ENCODE measurements at regions not wholly inside any gene's neighbourhood (a gene's known extent, or its start where the extent isn't known, plus 50 kb on each side); places are given as distances from the start of the nearest gene placed in this dataset.
"Not testable (repeated sequence)": the region's sequence is repeated elsewhere in the genome, so short reads cannot be mapped to it uniquely, and the experiment has no call there.

DNA sequence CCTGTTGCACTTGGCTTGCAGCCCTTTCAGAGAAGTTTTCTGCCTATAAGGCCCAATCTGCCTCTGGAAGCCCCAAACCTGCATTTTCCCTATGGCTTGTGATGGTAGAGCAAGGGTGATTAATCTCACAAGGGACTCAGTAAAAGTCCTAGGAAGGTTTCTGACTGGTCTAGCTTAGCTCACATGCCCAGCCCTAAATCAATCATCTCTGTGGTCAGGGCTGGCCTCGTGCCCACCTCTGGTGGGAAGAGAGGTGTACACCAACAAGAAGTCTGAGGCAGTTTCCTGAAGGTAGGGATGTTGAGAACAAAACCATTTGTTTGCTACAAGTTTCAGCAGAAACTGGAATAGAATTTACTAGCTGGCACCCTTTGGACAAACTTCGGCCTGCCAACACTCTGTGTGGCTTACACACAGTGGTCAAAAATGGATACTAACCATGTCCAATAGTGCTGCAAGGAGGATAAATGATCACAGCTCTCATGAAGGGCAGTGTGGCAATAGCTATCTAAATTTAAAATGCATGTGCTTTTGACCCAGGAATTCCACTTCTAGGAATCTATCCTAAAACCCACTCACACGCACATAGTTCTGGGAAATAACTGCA, 96.4 kb downstream of the EN1 start:
- CTCF ChIA-PET = no interaction called here
- H3K36me3 Mint-ChIP-seq = no peaks in the 10 kb centered on the region
- DNase-seq = no peak
- H3K4me3 Mint-ChIP-seq = no peak overlapping the region
- peaks cover 6 to 10% of the 10 kb centered on the region in 2 donors for H3K27me3 Mint-ChIP-seq
- Histone ChIP-seq H3K27me3 (ENCODE audit: insufficient read depth, low read length, poor library complexity, severe bottlenecking) (no peaks in the 10 kb centered on the region), H3K4me3 (ENCODE audit: low read length) (no peak overlapping the region), H3K4me1 (ENCODE audit: insufficient read depth, low read length) (no peaks in the 10 kb centered on the region), H3K9me3 (ENCODE audit: low read length) (no peaks in the 10 kb centered on the region), H3K27ac (ENCODE audit: low read depth, low read length) (no peak overlapping the region), H3K36me3 (ENCODE audit: insufficient read depth, low read length) (no peaks in the 10 kb centered on the region)
- peaks cover 0 to 2% (median 0%) of the 10 kb centered on the region in 5 donors for H3K9me3 Mint-ChIP-seq
- no peak overlapping the region for H3K27ac Mint-ChIP-seq
- no peaks in the 10 kb centered on the region for H3K4me1 Mint-ChIP-seq
- POLR2A ChIA-PET = no interaction called here

DNA sequence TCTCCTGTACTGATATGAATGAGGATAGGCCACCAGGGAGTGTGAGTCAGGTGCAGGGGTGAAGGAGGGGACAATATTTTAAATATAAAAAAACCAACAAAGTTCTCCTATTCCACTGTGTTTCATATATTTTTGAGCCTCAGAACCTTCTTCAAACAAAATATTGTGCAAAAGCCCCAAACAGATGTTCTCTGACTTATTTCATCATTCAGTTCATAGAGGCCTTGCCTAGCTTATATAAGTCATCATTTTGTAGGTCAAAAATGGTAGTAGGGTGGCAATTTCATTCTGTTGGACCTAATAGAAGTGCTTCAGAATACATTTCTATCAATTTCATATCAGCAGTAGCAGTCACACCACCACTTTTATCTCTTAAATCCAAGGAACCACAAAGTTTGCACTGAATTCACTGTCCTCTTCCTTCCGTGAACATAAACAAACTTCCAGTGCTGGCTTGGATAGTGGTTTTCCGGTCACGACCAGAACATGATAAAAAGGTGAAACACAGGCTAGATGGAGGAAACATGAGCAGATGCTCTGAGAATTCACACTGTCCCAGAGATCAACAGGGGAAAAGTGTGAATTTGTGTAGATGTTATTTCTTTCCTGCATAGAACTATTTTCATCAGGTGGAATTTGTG, 99.1 kb downstream of the EN1 start:
- Mint-ChIP-seq H3K27me3 (peaks cover 7 to 10% of the 10 kb centered on the region in 2 donors), H3K9me3 (peaks cover 5 to 15% (median 9%) of the 10 kb centered on the region in 5 donors), H3K36me3 (peaks cover 0 to 5% (median 0%) of the 10 kb centered on the region in 3 donors), H3K27ac (no peak overlapping the region), H3K4me1 (no peaks in the 10 kb centered on the region), H3K4me3 (no peak overlapping the region)
- H3K27ac ChIP-seq (ENCODE audit: low read depth, low read length) = no peak overlapping the region
- CTCF ChIA-PET = no interaction called here
- no peaks in the 10 kb centered on the region for H3K9me3 ChIP-seq (ENCODE audit: low read length)
- DNase-seq = no peak
- no peak overlapping the region for H3K4me3 ChIP-seq (ENCODE audit: low read length)
- H3K27me3 ChIP-seq (ENCODE audit: insufficient read depth, low read length, poor library complexity, severe bottlenecking) = no peaks in the 10 kb centered on the region
- no peaks in the 10 kb centered on the region for H3K36me3 ChIP-seq (ENCODE audit: insufficient read depth, low read length)
- POLR2A ChIA-PET = no interaction called here
- H3K4me1 ChIP-seq (ENCODE audit: insufficient read depth, low read length) = no peaks in the 10 kb centered on the region

DNA sequence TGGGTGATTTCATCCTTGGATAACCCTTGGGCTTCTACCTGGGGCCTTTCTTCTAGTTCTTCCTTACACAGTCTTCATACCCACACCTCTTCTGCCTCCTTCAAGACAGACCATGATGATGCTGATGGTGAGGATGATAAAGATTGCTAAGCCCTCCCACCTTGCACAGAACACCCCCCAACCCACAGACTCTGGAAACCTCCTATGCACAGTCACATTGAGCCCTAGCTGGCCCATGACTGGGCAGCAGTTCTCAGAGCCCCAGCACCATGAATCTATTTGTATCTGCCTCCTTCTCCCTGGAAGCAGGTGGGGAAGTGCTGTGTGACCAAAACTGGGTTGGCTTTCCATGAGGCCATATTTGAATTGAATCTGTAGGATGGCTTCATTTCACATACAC, 99.8 kb downstream of the EN1 start:
- no peak overlapping the region for H3K27ac Mint-ChIP-seq
- H3K4me3 ChIP-seq (ENCODE audit: low read length) = no peak overlapping the region
- no peak overlapping the region for H3K4me3 Mint-ChIP-seq
- POLR2A ChIA-PET = no interaction called here
- H3K9me3 Mint-ChIP-seq = peaks cover 5 to 15% (median 9%) of the 10 kb centered on the region in 5 donors
- no peak overlapping the region for H3K27ac ChIP-seq (ENCODE audit: low read depth, low read length)
- H3K27me3 ChIP-seq (ENCODE audit: insufficient read depth, low read length, poor library complexity, severe bottlenecking) = no peaks in the 10 kb centered on the region
- H3K9me3 ChIP-seq (ENCODE audit: low read length) = no peaks in the 10 kb centered on the region
- H3K27me3 Mint-ChIP-seq = peaks cover 7 to 10% of the 10 kb centered on the region in 2 donors
- no peaks in the 10 kb centered on the region for H3K36me3 ChIP-seq (ENCODE audit: insufficient read depth, low read length)
- DNase-seq = no peak
- H3K36me3 Mint-ChIP-seq = peaks cover 0 to 5% (median 0%) of the 10 kb centered on the region in 3 donors
- CTCF ChIA-PET = no interaction called here
- H3K4me1 ChIP-seq (ENCODE audit: insufficient read depth, low read length) = no peaks in the 10 kb centered on the region
- H3K4me1 Mint-ChIP-seq = no peaks in the 10 kb centered on the region

DNA sequence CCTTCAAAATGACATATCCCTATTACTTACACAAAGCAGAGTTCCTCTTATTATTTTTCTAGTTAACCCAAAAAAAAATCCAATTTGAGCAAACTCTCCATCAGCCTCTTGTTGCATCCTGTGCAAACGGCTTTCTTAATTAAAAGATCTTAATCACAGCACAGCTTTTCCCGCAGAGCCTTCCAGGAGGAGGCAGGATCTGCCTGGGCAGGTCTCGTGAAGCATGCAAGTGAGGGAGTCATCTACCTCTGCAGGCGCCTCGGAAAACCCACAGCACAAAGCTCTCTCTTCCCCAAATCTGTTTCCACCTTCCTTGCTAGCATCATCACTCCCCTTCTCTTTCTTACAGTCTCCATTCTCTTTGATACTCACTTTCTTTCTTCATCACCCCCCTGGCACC, 100.4 kb downstream of the EN1 start:
- Histone ChIP-seq H3K4me3 (ENCODE audit: low read length) (no peak overlapping the region), H3K4me1 (ENCODE audit: insufficient read depth, low read length) (no peaks in the 10 kb centered on the region), H3K36me3 (ENCODE audit: insufficient read depth, low read length) (no peaks in the 10 kb centered on the region), H3K27ac (ENCODE audit: low read depth, low read length) (no peak overlapping the region), H3K27me3 (ENCODE audit: insufficient read depth, low read length, poor library complexity, severe bottlenecking) (no peaks in the 10 kb centered on the region), H3K9me3 (ENCODE audit: low read length) (no peaks in the 10 kb centered on the region)
- H3K4me3 Mint-ChIP-seq = no peak overlapping the region
- ChIA-PET CTCF (no interaction called here), POLR2A (no interaction called here)
- peaks cover 5 to 15% (median 11%) of the 10 kb centered on the region in 5 donors for H3K9me3 Mint-ChIP-seq
- H3K27ac Mint-ChIP-seq = no peak overlapping the region
- no peaks in the 10 kb centered on the region for H3K4me1 Mint-ChIP-seq
- DNase-seq = no peak
- H3K27me3 Mint-ChIP-seq = peaks cover 7 to 14% of the 10 kb centered on the region in 2 donors
- H3K36me3 Mint-ChIP-seq = peaks cover 0 to 5% (median 0%) of the 10 kb centered on the region in 3 donors

DNA sequence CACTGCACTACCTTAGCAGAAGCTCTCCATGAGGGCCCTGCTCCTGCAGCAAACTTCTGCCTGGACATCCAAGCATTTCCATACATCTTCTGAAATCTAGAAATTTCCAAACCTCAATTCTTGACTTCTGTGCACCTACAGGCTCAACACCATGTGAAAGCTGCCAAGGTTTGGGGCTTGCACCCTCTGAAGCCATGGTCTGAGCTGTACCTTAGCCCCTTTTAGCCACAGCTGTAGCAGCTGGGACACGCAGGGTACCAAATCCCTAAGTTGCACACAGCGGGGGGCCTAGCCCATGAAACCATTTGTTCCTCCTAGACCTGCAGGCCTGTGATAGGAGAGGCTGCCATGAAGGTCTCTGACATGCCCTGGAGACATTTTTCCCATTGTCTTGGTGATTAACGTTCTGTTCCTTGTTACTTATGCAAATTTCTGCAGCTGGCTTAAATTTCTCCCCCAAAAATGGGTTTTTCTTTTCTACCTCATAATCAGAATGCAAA, 102.7 kb downstream of the EN1 start:
- H3K36me3 Mint-ChIP-seq; H3K4me3 ChIP-seq (ENCODE audit: low read length); H3K27me3 ChIP-seq (ENCODE audit: insufficient read depth, low read length, poor library complexity, severe bottlenecking); DNase-seq; H3K4me3 Mint-ChIP-seq; CTCF ChIA-PET; H3K36me3 ChIP-seq (ENCODE audit: insufficient read depth, low read length); H3K27ac Mint-ChIP-seq; H3K9me3 ChIP-seq (ENCODE audit: low read length); POLR2A ChIA-PET; H3K4me1 Mint-ChIP-seq; H3K4me1 ChIP-seq (ENCODE audit: insufficient read depth, low read length); H3K27ac ChIP-seq (ENCODE audit: low read depth, low read length): not testable (repeated sequence)
- Mint-ChIP-seq H3K9me3 (peaks cover 5 to 15% (median 11%) of the 10 kb centered on the region in 5 donors), H3K27me3 (peaks cover 5 to 13% of the 10 kb centered on the region in 2 donors)

DNA sequence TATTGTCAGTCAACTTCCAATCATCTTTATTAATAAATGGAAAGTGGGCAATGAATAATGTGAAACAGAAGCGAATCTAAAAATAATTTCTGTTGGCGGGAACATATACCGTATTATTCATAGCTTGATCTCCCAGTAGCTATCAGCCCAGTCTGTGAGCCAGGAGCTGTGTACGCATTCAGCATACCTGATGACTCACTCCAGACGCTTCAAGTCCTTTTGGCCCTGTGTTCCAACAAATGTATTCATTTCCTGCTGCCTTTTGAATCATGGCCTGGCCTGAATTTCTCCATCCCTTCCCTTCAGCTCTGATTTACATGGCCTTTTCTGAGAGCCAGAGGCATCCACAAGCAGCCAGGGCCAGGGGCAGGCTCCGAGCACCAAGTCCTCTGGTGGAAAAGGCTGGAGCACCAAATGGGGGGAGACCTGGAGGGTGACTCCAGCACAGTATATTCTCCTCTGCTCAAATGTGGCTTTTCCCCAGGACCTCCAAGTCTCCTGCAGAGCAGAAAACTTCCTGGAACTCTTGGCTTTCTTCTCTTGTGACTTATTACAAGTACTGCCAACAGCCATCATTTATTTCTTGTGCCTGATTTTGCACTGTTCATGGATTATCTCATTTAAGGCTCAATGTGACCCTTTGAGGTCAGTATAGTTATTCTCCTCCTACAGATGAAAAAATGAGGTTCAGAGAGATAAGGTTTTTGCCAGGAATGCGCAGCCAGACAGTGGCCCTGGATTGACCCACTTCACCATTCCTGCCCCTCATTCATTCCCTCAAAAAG, 108.7 kb downstream of the EN1 start:
- no peak for DNase-seq
- Histone ChIP-seq H3K36me3 (ENCODE audit: insufficient read depth, low read length) (no peaks in the 10 kb centered on the region), H3K4me1 (ENCODE audit: insufficient read depth, low read length) (no peaks in the 10 kb centered on the region), H3K4me3 (ENCODE audit: low read length) (no peak overlapping the region), H3K27ac (ENCODE audit: low read depth, low read length) (no peak overlapping the region), H3K27me3 (ENCODE audit: insufficient read depth, low read length, poor library complexity, severe bottlenecking) (no peaks in the 10 kb centered on the region), H3K9me3 (ENCODE audit: low read length) (no peaks in the 10 kb centered on the region)
- ChIA-PET CTCF (no interaction called here), POLR2A (no interaction called here)
- Mint-ChIP-seq H3K27me3 (peaks cover 4 to 13% of the 10 kb centered on the region in 2 donors), H3K36me3 (no peaks in the 10 kb centered on the region), H3K4me3 (no peak overlapping the region), H3K4me1 (no peaks in the 10 kb centered on the region), H3K9me3 (peaks cover 0 to 8% (median 2%) of the 10 kb centered on the region in 5 donors), H3K27ac (peak overlapping the region in 1 of 8 donors; percentile 2)

DNA sequence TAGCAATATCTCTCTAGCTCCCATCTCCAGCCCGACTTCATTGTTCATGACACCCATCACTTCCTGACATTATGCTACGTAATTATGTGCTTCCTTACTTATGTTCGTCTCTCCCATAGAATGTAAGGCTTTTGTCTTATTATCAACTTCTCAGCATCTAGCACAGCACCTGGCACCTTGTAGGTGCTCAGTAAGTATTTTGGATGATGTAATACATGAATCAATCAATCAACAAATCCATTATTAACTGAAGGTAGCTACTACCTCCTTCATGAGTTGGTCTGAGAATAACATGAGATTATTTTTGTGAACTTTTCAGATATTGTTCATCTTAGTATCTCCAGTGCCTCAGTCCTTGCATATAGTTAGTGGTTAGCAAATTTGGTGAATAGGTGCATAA, 109.3 kb downstream of the EN1 start:
- Mint-ChIP-seq H3K4me3 (no peak overlapping the region), H3K27me3 (peaks cover 4 to 13% of the 10 kb centered on the region in 2 donors), H3K4me1 (no peaks in the 10 kb centered on the region), H3K36me3 (no peaks in the 10 kb centered on the region), H3K9me3 (peaks cover 0 to 4% (median 0%) of the 10 kb centered on the region in 5 donors), H3K27ac (no peak overlapping the region)
- ChIA-PET CTCF (no interaction called here), POLR2A (no interaction called here)
- H3K4me1 ChIP-seq (ENCODE audit: insufficient read depth, low read length) = no peaks in the 10 kb centered on the region
- no peak for DNase-seq
- H3K9me3 ChIP-seq (ENCODE audit: low read length) = no peaks in the 10 kb centered on the region
- no peaks in the 10 kb centered on the region for H3K27me3 ChIP-seq (ENCODE audit: insufficient read depth, low read length, poor library complexity, severe bottlenecking)
- H3K27ac ChIP-seq (ENCODE audit: low read depth, low read length) = no peak overlapping the region
- no peak overlapping the region for H3K4me3 ChIP-seq (ENCODE audit: low read length)
- no peaks in the 10 kb centered on the region for H3K36me3 ChIP-seq (ENCODE audit: insufficient read depth, low read length)

DNA sequence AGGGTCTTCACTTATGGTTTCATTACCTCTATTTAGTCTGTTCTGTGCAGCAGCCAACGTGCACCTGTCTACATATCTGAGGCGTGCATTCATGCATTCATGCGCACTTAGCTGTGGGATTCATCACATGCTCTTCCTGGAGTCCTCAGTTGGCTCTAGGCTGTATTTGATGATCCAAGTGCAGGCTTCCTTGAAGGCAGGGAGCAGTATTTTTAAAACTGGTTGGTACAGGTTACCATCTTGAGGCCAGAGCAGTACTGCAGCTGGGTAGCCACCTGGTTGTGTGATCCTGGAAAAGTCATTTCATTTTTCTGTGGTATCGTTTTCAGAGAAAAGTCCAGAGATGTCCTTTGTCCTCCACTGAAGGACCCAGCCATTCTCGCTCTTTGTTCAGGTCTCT, 109.8 kb downstream of the EN1 start:
- H3K27ac Mint-ChIP-seq = no peak overlapping the region
- Histone ChIP-seq H3K4me3 (ENCODE audit: low read length) (no peak overlapping the region), H3K4me1 (ENCODE audit: insufficient read depth, low read length) (no peaks in the 10 kb centered on the region), H3K36me3 (ENCODE audit: insufficient read depth, low read length) (no peaks in the 10 kb centered on the region), H3K27me3 (ENCODE audit: insufficient read depth, low read length, poor library complexity, severe bottlenecking) (no peaks in the 10 kb centered on the region), H3K27ac (ENCODE audit: low read depth, low read length) (no peak overlapping the region), H3K9me3 (ENCODE audit: low read length) (no peaks in the 10 kb centered on the region)
- H3K27me3 Mint-ChIP-seq = peaks cover 4 to 13% of the 10 kb centered on the region in 2 donors
- CTCF ChIA-PET = no interaction called here
- no peak overlapping the region for H3K4me3 Mint-ChIP-seq
- H3K9me3 Mint-ChIP-seq = peaks cover 0 to 4% (median 0%) of the 10 kb centered on the region in 5 donors
- DNase-seq = no peak
- POLR2A ChIA-PET = no interaction called here
- H3K36me3 Mint-ChIP-seq = no peaks in the 10 kb centered on the region
- H3K4me1 Mint-ChIP-seq = no peaks in the 10 kb centered on the region
